C4-2B (cell line): ENCODE measurements at regions not wholly inside any gene's neighbourhood (a gene's known extent, or its start where the extent isn't known, plus 50 kb on each side); places are given as distances from the start of the nearest gene placed in this dataset.

ENCODE experiments used
- CTCF ChIP-seq: fragments of 450-650 bp; conservative IDR thresholded peaks from 2 replicates; pipeline ENCODE4 v1.5.1; 2017; ENCODE audit warnings: mild to moderate bottlenecking
- ZFX ChIP-seq: fragments of 450-650 bp; IDR thresholded peaks from 2 replicates; pipeline ENCODE4 v1.6.1; 2017

- TF ChIP-seq CTCF, result no peak
- no peak for TF ChIP-seq ZFX
Measured at GRCh38 chr5:34411470-34412346, 244.4 kb upstream of the RAI14 start.
